ENCODE measurements at regions not wholly inside any gene's neighbourhood (a gene's known extent, or its start where the extent isn't known, plus 50 kb on each side); places are given as distances from the start of the nearest gene placed in this dataset.

DNA sequence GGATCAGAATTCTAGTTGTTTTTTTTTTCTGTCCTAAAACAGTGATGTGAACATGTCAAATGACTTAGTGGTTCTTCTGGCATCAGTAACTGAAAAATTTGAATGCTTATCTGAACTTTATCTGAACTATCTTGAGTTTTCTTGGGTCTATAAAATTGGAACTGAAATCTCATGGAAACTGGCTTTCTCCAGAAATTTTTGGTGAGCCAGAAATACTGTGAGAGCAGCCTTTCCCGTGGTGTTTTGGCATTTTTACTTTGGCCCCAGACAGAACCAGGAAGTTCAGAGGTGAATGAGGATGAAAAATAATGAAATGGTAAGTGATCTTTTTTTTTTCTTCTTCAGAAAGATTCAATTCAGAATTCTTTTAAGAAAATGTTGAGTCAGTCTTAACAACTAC lies 89.5 kb upstream of the CCDC91 start:
- Histone ChIP-seq H3K9me1 (ENCODE audit: insufficient read depth, low read length) (no peaks in the 10 kb centered on the region), H3K56ac (ENCODE audit: extremely low read depth, insufficient read depth, low read length) (no peak overlapping the region), H3K14ac (replicated peaks; ENCODE audit: low read depth, low read length) (no peak overlapping the region), H3K9ac (ENCODE audit: low read depth, low read length) (no peak overlapping the region), H2BK15ac (ENCODE audit: low read depth, low read length) (no peak overlapping the region), H3K36me3 (ENCODE audit: control insufficient read depth, insufficient read depth, low read length) (no peaks in the 10 kb centered on the region), H3K9me3 (ENCODE audit: control insufficient read depth, insufficient read depth, low read length) (no peaks in the 10 kb centered on the region), H3K27me3 (ENCODE audit: control insufficient read depth, insufficient read depth, low read length) (no peaks in the 10 kb centered on the region), H4K20me1 (ENCODE audit: insufficient read depth, low read length) (no peaks in the 10 kb centered on the region), H3K4ac (ENCODE audit: low read depth, low read length) (no peak overlapping the region), H2AK5ac (ENCODE audit: low read depth, low read length) (no peak overlapping the region), H3K27ac (ENCODE audit: insufficient read depth, low read length) (no peak overlapping the region), H2AK9ac (replicated peaks; ENCODE audit: low read depth, low read length, poor library complexity) (no peak overlapping the region), H2BK5ac (ENCODE audit: low read depth, low read length, poor library complexity, severe bottlenecking) (no peak overlapping the region), H3K79me1 (ENCODE audit: low read depth in 1 of 2, low read length in 2 of 2) (no peaks in the 10 kb centered on the region), H3K18ac (ENCODE audit: low read depth, low read length) (no peak overlapping the region), H2BK120ac (ENCODE audit: low read depth, low read length) (no peak overlapping the region), H4K8ac (ENCODE audit: low read depth in 2 of 2, low read length in 2 of 2) (no peak overlapping the region), H2BK20ac (ENCODE audit: low read depth, low read length) (no peak overlapping the region), H4K91ac (ENCODE audit: insufficient read depth, low read depth, low read length) (no peak overlapping the region), H3K23ac (ENCODE audit: low read depth, low read length) (no peak overlapping the region), H3K4me1 (ENCODE audit: control insufficient read depth, insufficient read depth, low read length) (no peaks in the 10 kb centered on the region), H4K5ac (ENCODE audit: low read depth, low read length) (no peak overlapping the region), H2AFZ (replicated peaks; ENCODE audit: low read length, poor library complexity) (no peak overlapping the region), H3K4me3 (ENCODE audit: insufficient read depth, low read depth, low read length) (no peak overlapping the region), H3K4me2 (ENCODE audit: low read depth, low read length) (no peak overlapping the region)
- BruUV-seq (replicated peaks) = no TSS peak
- DNase-seq (no peak), ATAC-seq (ENCODE audit: low read depth) (no peak)
- TF ChIP-seq, protein P1, sequence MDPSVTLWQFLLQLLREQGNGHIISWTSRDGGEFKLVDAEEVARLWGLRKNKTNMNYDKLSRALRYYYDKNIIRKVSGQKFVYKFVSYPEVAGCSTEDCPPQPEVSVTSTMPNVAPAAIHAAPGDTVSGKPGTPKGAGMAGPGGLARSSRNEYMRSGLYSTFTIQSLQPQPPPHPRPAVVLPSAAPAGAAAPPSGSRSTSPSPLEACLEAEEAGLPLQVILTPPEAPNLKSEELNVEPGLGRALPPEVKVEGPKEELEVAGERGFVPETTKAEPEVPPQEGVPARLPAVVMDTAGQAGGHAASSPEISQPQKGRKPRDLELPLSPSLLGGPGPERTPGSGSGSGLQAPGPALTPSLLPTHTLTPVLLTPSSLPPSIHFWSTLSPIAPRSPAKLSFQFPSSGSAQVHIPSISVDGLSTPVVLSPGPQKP (IDR thresholded peaks at IDR 0.05; ENCODE audit: borderline replicate concordance, low read depth, low read length) = no peak
- TF ChIP-seq, protein P2, sequence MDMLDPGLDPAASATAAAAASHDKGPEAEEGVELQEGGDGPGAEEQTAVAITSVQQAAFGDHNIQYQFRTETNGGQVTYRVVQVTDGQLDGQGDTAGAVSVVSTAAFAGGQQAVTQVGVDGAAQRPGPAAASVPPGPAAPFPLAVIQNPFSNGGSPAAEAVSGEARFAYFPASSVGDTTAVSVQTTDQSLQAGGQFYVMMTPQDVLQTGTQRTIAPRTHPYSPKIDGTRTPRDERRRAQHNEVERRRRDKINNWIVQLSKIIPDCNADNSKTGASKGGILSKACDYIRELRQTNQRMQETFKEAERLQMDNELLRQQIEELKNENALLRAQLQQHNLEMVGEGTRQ (IDR thresholded peaks at IDR 0.05; ENCODE audit: low read depth, low read length) = no peak
- TF ChIP-seq FOS (IDR thresholded peaks at IDR 0.05; ENCODE audit: low read depth, low read length) (no peak), CEBPB (IDR thresholded peaks at IDR 0.05; ENCODE audit: low read depth, low read length) (no peak), RAD21 (IDR thresholded peaks at IDR 0.05; ENCODE audit: low read length) (no peak), SMC3 (IDR thresholded peaks at IDR 0.05; ENCODE audit: low read depth, low read length) (no peak), NFE2L2 (IDR thresholded peaks at IDR 0.05; ENCODE audit: low read depth, low read length) (no peak), CHD1 (IDR thresholded peaks at IDR 0.05; ENCODE audit: low read depth, low read length) (no peak), POLR2A (IDR thresholded peaks at IDR 0.05; ENCODE audit: low read depth, low read length) (no peak), RFX5 (IDR thresholded peaks at IDR 0.05; ENCODE audit: low read depth, low read length) (no peak), BHLHE40 (IDR thresholded peaks at IDR 0.05; ENCODE audit: low read depth, low read length) (no peak)
- TF ChIP-seq, protein P3, sequence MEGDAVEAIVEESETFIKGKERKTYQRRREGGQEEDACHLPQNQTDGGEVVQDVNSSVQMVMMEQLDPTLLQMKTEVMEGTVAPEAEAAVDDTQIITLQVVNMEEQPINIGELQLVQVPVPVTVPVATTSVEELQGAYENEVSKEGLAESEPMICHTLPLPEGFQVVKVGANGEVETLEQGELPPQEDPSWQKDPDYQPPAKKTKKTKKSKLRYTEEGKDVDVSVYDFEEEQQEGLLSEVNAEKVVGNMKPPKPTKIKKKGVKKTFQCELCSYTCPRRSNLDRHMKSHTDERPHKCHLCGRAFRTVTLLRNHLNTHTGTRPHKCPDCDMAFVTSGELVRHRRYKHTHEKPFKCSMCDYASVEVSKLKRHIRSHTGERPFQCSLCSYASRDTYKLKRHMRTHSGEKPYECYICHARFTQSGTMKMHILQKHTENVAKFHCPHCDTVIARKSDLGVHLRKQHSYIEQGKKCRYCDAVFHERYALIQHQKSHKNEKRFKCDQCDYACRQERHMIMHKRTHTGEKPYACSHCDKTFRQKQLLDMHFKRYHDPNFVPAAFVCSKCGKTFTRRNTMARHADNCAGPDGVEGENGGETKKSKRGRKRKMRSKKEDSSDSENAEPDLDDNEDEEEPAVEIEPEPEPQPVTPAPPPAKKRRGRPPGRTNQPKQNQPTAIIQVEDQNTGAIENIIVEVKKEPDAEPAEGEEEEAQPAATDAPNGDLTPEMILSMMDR (conservative IDR thresholded peaks at IDR 0.05; ENCODE audit: low read depth, low read length) = no peak
- dilution Hi-C loops (cut with HindIII; ENCODE audit: low sequenced_read_pairs, unreplicated experiment) (no loop called here), in situ Hi-C loops (cut with MboI; ENCODE audit: low sequenced_read_pairs) (no loop called here), intact Hi-C loops (cut with micrococcal nuclease) (no loop called here)
- no CpG with 5 or more reads among the region's 1 CpG for WGBS, 2 experiments (ENCODE audit: extremely low coverage in 2 of 2, insufficient read length in 1 of 2)
- ChIA-PET CTCF (no interaction called here), POLR2A (ENCODE audit: unreplicated experiment) (no interaction called here)

All from IMR-90 (cell line).